Nephron (organoid): ENCODE measurements at regions not wholly inside any gene's neighbourhood (a gene's known extent, or its start where the extent isn't known, plus 50 kb on each side); places are given as distances from the start of the nearest gene placed in this dataset.

Experiments used
- H3K27ac Mint-ChIP-seq, 3 experiments: 2 replicates each; pipeline ENCODE4 v1.8.0; 2020; ENCODE audit warnings: mixed read lengths in 3 of 3, mild to moderate bottlenecking in 2 of 3, moderate library complexity in 1 of 3
- H3K27me3 Mint-ChIP-seq: 2 replicates; pipeline ENCODE4 v1.8.0; 2021; ENCODE audit warnings: low read depth, mild to moderate bottlenecking, moderate library complexity, mixed read lengths
- H3K36me3 Mint-ChIP-seq: 2 replicates; pipeline ENCODE4 v1.8.0; 2020; ENCODE audit warnings: low read depth, mixed read lengths
- H3K4me1 Mint-ChIP-seq: 2 replicates; pipeline ENCODE4 v1.8.0; 2020; ENCODE audit warnings: mixed read lengths
- H3K4me3 Mint-ChIP-seq, 3 experiments: 2 replicates each; pipeline ENCODE4 v1.8.0; 2020; ENCODE audit warnings: mild to moderate bottlenecking in 3 of 3, mixed read lengths in 3 of 3, moderate library complexity in 2 of 3
- H3K9me3 Mint-ChIP-seq: 2 replicates; pipeline ENCODE4 v1.8.0; 2020; ENCODE audit warnings: mixed read lengths
- CTCF ChIP-seq, 3 experiments: fragments of 200-600 bp; sonication (generic); IDR thresholded peaks; one replicate each; pipeline ENCODE4 v1.5.0; 2021; ENCODE audit warnings: antibody characterized with exemption in 3 of 3; ENCODE audit not compliant: unreplicated experiment in 3 of 3

- TF ChIP-seq CTCF (IDR thresholded peaks at IDR 0.05; ENCODE audit: unreplicated experiment in 3 of 3) = no peak
- Mint-ChIP-seq H3K27ac (no peak overlapping the region), H3K9me3 (no peaks in the 10 kb centered on the region), H3K27me3 (no peaks in the 10 kb centered on the region), H3K4me1 (no peaks in the 10 kb centered on the region), H3K4me3 (no peak overlapping the region), H3K36me3 (no peaks in the 10 kb centered on the region)
Measured at GRCh38 chr18:68466672-68467071, 248.2 kb downstream of the TMX3 start.

- H3K4me3 Mint-ChIP-seq = no peak overlapping the region
- H3K4me1 Mint-ChIP-seq = no peaks in the 10 kb centered on the region
- H3K9me3 Mint-ChIP-seq = no peaks in the 10 kb centered on the region
- H3K36me3 Mint-ChIP-seq = no peaks in the 10 kb centered on the region
- H3K27me3 Mint-ChIP-seq = no peaks in the 10 kb centered on the region
- no peak for TF ChIP-seq CTCF (IDR thresholded peaks at IDR 0.05; ENCODE audit: unreplicated experiment in 3 of 3)
- no peak overlapping the region for H3K27ac Mint-ChIP-seq
Measured at GRCh38 chr18:68462766-68463165, 252.1 kb downstream of the TMX3 start.

GRCh38 chr18:68462148-68462547, 252.8 kb downstream of the TMX3 start:
- no peaks in the 10 kb centered on the region for H3K27me3 Mint-ChIP-seq
- H3K9me3 Mint-ChIP-seq = no peaks in the 10 kb centered on the region
- no peaks in the 10 kb centered on the region for H3K4me1 Mint-ChIP-seq
- no peaks in the 10 kb centered on the region for H3K36me3 Mint-ChIP-seq
- no peak for TF ChIP-seq CTCF (IDR thresholded peaks at IDR 0.05; ENCODE audit: unreplicated experiment in 3 of 3)
- H3K4me3 Mint-ChIP-seq = no peak overlapping the region
- no peak overlapping the region for H3K27ac Mint-ChIP-seq

- H3K27me3 Mint-ChIP-seq = no peaks in the 10 kb centered on the region
Measured at GRCh38 chr18:68461481-68462018, 253.4 kb downstream of the TMX3 start.

GRCh38 chr18:68459968-68460367, 254.9 kb downstream of the TMX3 start:
- no peak for TF ChIP-seq CTCF (IDR thresholded peaks at IDR 0.05; ENCODE audit: unreplicated experiment in 3 of 3)
- H3K27me3 Mint-ChIP-seq = no peaks in the 10 kb centered on the region
- H3K4me3 Mint-ChIP-seq = no peak overlapping the region
- H3K4me1 Mint-ChIP-seq = no peaks in the 10 kb centered on the region
- H3K27ac Mint-ChIP-seq = no peak overlapping the region
- no peaks in the 10 kb centered on the region for H3K36me3 Mint-ChIP-seq
- no peaks in the 10 kb centered on the region for H3K9me3 Mint-ChIP-seq

More at GRCh38 chr18:68461481-68462018, 253.4 kb downstream of the TMX3 start:
- H3K4me1 Mint-ChIP-seq = no peaks in the 10 kb centered on the region
- no peak overlapping the region for H3K4me3 Mint-ChIP-seq
- TF ChIP-seq CTCF (IDR thresholded peaks at IDR 0.05; ENCODE audit: unreplicated experiment in 3 of 3) = no peak
- no peaks in the 10 kb centered on the region for H3K9me3 Mint-ChIP-seq
- H3K27ac Mint-ChIP-seq = no peak overlapping the region
- H3K36me3 Mint-ChIP-seq = no peaks in the 10 kb centered on the region

- H3K9me3 Mint-ChIP-seq = peaks cover 7% of the 10 kb centered on the region
- H3K4me1 Mint-ChIP-seq = no peaks in the 10 kb centered on the region
- H3K4me3 Mint-ChIP-seq = no peak overlapping the region
- no peak overlapping the region for H3K27ac Mint-ChIP-seq
- H3K36me3 Mint-ChIP-seq = no peaks in the 10 kb centered on the region
- H3K27me3 Mint-ChIP-seq = no peaks in the 10 kb centered on the region
- TF ChIP-seq CTCF (IDR thresholded peaks at IDR 0.05; ENCODE audit: unreplicated experiment in 3 of 3) = no peak
Measured at GRCh38 chr18:68456985-68457384, 257.9 kb downstream of the TMX3 start.
